ENCODE measurements at regions not wholly inside any gene's neighbourhood (a gene's known extent, or its start where the extent isn't known, plus 50 kb on each side); places are given as distances from the start of the nearest gene placed in this dataset.

DNA sequence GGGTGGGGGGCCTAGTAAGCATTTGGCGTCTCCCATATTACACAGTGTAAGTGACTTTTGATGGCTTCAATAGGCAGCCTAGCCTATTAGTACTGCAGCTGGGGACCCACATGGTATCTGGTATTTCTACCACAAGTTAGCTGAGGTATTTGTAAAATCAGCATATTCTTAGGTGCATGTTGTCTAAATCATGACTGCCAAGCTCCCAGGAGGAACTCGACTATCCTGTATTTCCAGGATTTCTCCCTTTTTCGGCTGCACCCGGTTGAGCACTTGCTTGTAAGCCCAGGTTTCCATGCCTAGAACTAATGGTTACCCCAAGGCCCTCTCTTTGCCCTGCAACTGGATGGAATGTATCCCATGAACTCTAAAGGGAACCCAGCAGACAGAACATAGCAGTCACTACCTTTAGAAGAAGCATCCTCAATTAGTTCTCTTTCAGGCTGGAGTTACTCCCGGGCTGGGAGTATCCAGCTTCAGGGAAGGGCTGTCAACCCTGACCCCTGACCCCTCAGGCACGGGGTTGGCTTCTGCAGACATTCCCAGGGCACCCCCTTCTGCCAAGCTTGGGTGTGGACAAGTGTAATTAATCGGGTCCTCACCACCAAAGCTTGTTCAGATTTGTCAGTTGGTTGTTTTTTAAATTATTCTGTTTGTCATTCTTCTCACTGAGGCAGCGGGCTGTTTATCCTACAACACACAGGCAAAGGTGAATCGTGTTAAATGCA lies 90.3 kb upstream of the PARD3 start:
- Mint-ChIP-seq H3K4me1 (peaks cover 38% of the 10 kb centered on the region), H3K4me3 (no peak overlapping the region), H3K36me3 (no peaks in the 10 kb centered on the region), H3K27ac (peak overlapping the region; percentile 61), H3K9me3 (no peaks in the 10 kb centered on the region), H3K27me3 (ENCODE audit: insufficient read depth, low read depth) (peaks cover under 1% of the 10 kb centered on the region)
- Histone ChIP-seq H3K36me3 (no peaks in the 10 kb centered on the region), H3K4me3 (no peak overlapping the region), H3K9me3 (ENCODE audit: low read depth) (no peaks in the 10 kb centered on the region), H3K27me3 (no peaks in the 10 kb centered on the region), H4K20me1 (ENCODE audit: low read depth) (no peaks in the 10 kb centered on the region), H3K27ac (no peak overlapping the region), H3K9ac (no peak overlapping the region), H3K4me2 (peak overlapping the region; percentile 40), H3K79me2 (ENCODE audit: low read depth) (no peaks in the 10 kb centered on the region), H3K4me1 (peaks cover 19% of the 10 kb centered on the region), H3F3A (ENCODE audit: low read depth) (peaks cover 21% of the 10 kb centered on the region), H2AFZ (replicated peaks) (peak overlapping the region; percentile 91)
- TF ChIP-seq EZH2phosphoT487 (IDR thresholded peaks at IDR 0.05) (no peak), CTCF (IDR thresholded peaks at IDR 0.05) (peak; percentile 12), EZH2 (IDR thresholded peaks at IDR 0.05) (no peak)
- DNase-seq (ENCODE audit: low spot score), result peak; percentile 40

- Mint-ChIP-seq H3K4me1 (peaks cover 35% of the 10 kb centered on the region), H3K36me3 (no peaks in the 10 kb centered on the region), H3K27me3 (ENCODE audit: insufficient read depth, low read depth) (no peaks in the 10 kb centered on the region), H3K9me3 (no peaks in the 10 kb centered on the region), H3K27ac (no peak overlapping the region), H3K4me3 (no peak overlapping the region)
- Histone ChIP-seq H3K9me3 (ENCODE audit: low read depth) (no peaks in the 10 kb centered on the region), H2AFZ (replicated peaks) (no peak overlapping the region), H3K36me3 (no peaks in the 10 kb centered on the region), H3K9ac (no peak overlapping the region), H3K4me2 (no peak overlapping the region), H4K20me1 (ENCODE audit: low read depth) (no peaks in the 10 kb centered on the region), H3K27ac (no peak overlapping the region), H3K27me3 (no peaks in the 10 kb centered on the region), H3K4me1 (peaks cover 19% of the 10 kb centered on the region), H3F3A (ENCODE audit: low read depth) (peaks cover 21% of the 10 kb centered on the region), H3K79me2 (ENCODE audit: low read depth) (no peaks in the 10 kb centered on the region), H3K4me3 (no peak overlapping the region)
- DNase-seq (ENCODE audit: low spot score), result no peak
- TF ChIP-seq CTCF (IDR thresholded peaks at IDR 0.05) (no peak), EZH2phosphoT487 (IDR thresholded peaks at IDR 0.05) (no peak), EZH2 (IDR thresholded peaks at IDR 0.05) (no peak)
Observed at GRCh38 chr10:34904191-34904590, 89.1 kb upstream of the PARD3 start.

DNA sequence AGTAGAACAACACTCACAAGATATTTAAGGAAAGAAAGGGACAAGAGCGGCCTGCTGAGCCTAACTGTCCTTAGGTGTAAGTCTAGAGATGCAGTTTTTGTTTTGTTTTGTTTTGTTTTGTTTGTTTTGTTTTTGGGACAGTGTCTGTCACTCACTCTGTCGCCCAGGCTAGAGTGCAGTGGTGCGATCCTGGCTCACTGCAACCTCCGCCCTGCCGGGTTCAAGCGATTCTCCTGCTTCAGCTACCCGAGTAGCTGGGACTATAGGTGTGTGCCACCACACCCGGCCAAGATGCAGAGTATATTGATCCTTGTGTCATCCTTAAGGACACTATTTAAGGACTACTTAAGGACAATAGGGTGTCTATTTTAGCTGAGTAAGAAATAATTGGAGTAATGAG lies 84.1 kb upstream of the PARD3 start:
- Histone ChIP-seq H2AFZ (replicated peaks) (no peak overlapping the region), H3K4me1 (no peaks in the 10 kb centered on the region), H3K79me2 (ENCODE audit: low read depth) (no peaks in the 10 kb centered on the region), H3F3A (ENCODE audit: low read depth) (no peaks in the 10 kb centered on the region), H3K4me3 (no peak overlapping the region), H3K27me3 (no peaks in the 10 kb centered on the region), H3K9ac (no peak overlapping the region), H3K4me2 (no peak overlapping the region), H3K36me3 (no peaks in the 10 kb centered on the region), H3K27ac (no peak overlapping the region), H4K20me1 (ENCODE audit: low read depth) (no peaks in the 10 kb centered on the region), H3K9me3 (ENCODE audit: low read depth) (no peaks in the 10 kb centered on the region)
- H3K27me3 Mint-ChIP-seq (ENCODE audit: insufficient read depth, low read depth), result peaks cover 4% of the 10 kb centered on the region
- H3K36me3 Mint-ChIP-seq, result no peaks in the 10 kb centered on the region
- no peak for DNase-seq (ENCODE audit: low spot score)
- H3K27ac Mint-ChIP-seq, result no peak overlapping the region
- TF ChIP-seq EZH2phosphoT487 (IDR thresholded peaks at IDR 0.05) (no peak), EZH2 (IDR thresholded peaks at IDR 0.05) (no peak), CTCF (IDR thresholded peaks at IDR 0.05) (no peak)
- no peaks in the 10 kb centered on the region for H3K9me3 Mint-ChIP-seq
- H3K4me1 Mint-ChIP-seq, result peaks cover 3% of the 10 kb centered on the region
- no peak overlapping the region for H3K4me3 Mint-ChIP-seq

Measured in neural progenitor cell (in vitro differentiated cells).